GM12878 (cell line): ENCODE measurements at regions not wholly inside any gene's neighbourhood (a gene's known extent, or its start where the extent isn't known, plus 50 kb on each side); places are given as distances from the start of the nearest gene placed in this dataset.

Experiments used
- ATAC-seq: fragments of 200-7000 bp; cut with Tn5 transposase; 3 replicates; pipeline ENCODE4 v1.9.1; 2020; ENCODE audit warnings: mild to moderate bottlenecking, moderate library complexity
- BruUV-seq: library from RNA; stranded (reverse); fragments of 400-500 nt; replicated peaks from 2 replicates; lab custom pipeline; 2021; lab: Mats Ljungman, UMichigan
- CTCF ChIA-PET: fragments of 300-600 bp; sonication (Branson Sonifier 250); formaldehyde crosslinking; extraction: SDS; loops from one replicate; lab custom pipeline; 2021; ENCODE audit warnings: inconsistent platforms; lab: Yijun Ruan, JAX
- POLR2A ChIA-PET: fragments of 350-600 bp; formaldehyde crosslinking; extraction: SDS; loops from one replicate; lab custom pipeline; 2021; ENCODE audit warnings: inconsistent platforms; lab: Charles Lee
- RAD21 ChIA-PET: fragments of 300-600 bp; sonication (Branson Sonifier 250); formaldehyde crosslinking; loops from one replicate; lab custom pipeline; 2023; ENCODE audit warnings: antibody characterized with exemption; ENCODE audit not compliant: unreplicated experiment; lab: Charles Lee
- SMC1A ChIA-PET: fragments of 300-600 bp; sonication (Branson Sonifier 250); formaldehyde crosslinking; loops from one replicate; lab custom pipeline; 2023; ENCODE audit not compliant: unreplicated experiment, uncharacterized antibody; lab: Charles Lee
- DNase-seq: peaks from one replicate; pipeline ENCODE4 v3.0.0-alpha.2; 2011; ENCODE audit warnings: low read depth, low spot score
- FAIRE-seq: peaks from 3 replicates; lab custom pipeline; 2011; peaks lifted over from hg19 to GRCh38; lab: Jason Lieb, UNC
- H2AFZ ChIP-seq: 2 replicates; pipeline ENCODE4 v1.6.0; 2011; ENCODE audit warnings: low read depth, low read length, control low read depth; ENCODE audit not compliant: control insufficient read depth
- H3K27ac ChIP-seq: 2 replicates; pipeline ENCODE4 v1.5.1; 2011; ENCODE audit warnings: control low read depth; ENCODE audit not compliant: control insufficient read depth, insufficient read depth
- H3K27me3 ChIP-seq, 2 experiments: replicated peaks in 1 of 2; 2 replicates each; pipeline versions ENCODE4 v1.6.0 to v1.6.1; 2011; ENCODE audit warnings: low read length in 1 of 2; ENCODE audit not compliant: control insufficient read depth in 2 of 2, insufficient read depth in 2 of 2
- H3K36me3 ChIP-seq, 2 experiments: 2 replicates each; pipeline ENCODE4 v1.5.1; 2011; ENCODE audit warnings: low read length in 1 of 2; ENCODE audit not compliant: control insufficient read depth in 2 of 2, insufficient read depth in 2 of 2
- H3K4me1 ChIP-seq: 2 replicates; pipeline ENCODE4 v1.6.1; 2011; ENCODE audit warnings: mild to moderate bottlenecking, low read length, moderate library complexity, mixed read lengths; ENCODE audit not compliant: control insufficient read depth, insufficient read depth
- H3K4me2 ChIP-seq: 2 replicates; pipeline ENCODE4 v1.6.0; 2011; ENCODE audit warnings: control low read depth; ENCODE audit not compliant: control insufficient read depth, insufficient read depth
- H3K4me3 ChIP-seq: fragments of 200-600 bp; sonication (generic); 2 replicates; pipeline ENCODE4 v1.5.1; 2016
- H3K79me2 ChIP-seq: 2 replicates; pipeline ENCODE4 v1.6.0; 2011; ENCODE audit warnings: low read length; ENCODE audit not compliant: control insufficient read depth, insufficient read depth
- H3K9ac ChIP-seq: 2 replicates; pipeline ENCODE4 v1.8.0; 2011; ENCODE audit warnings: low read length, control low read depth, mixed read lengths; ENCODE audit not compliant: control insufficient read depth, insufficient read depth
- H3K9me3 ChIP-seq: replicated peaks from 3 replicates; pipeline ENCODE4 v1.5.1; 2011; ENCODE audit warnings: mild to moderate bottlenecking, low read length; ENCODE audit not compliant: control insufficient read depth, insufficient read depth
- H4K20me1 ChIP-seq: 2 replicates; pipeline ENCODE4 v1.6.0; 2011; ENCODE audit not compliant: control insufficient read depth, insufficient read depth
- BCL3 ChIP-seq: IDR thresholded peaks from 2 replicates; pipeline ENCODE4 v1.6.1; 2011; ENCODE audit warnings: borderline replicate concordance, low read depth, mild to moderate bottlenecking, moderate library complexity, low read length; ENCODE audit not compliant: insufficient read depth, poor library complexity, severe bottlenecking
- CBX3 ChIP-seq: fragments of 200-600 bp; sonication (generic); IDR thresholded peaks from 2 replicates; pipeline ENCODE4 v1.6.1; 2016; ENCODE audit warnings: low read depth, borderline replicate concordance
- CTCF ChIP-seq, 3 experiments: IDR thresholded peaks in 2 of 3; conservative IDR thresholded peaks in 1 of 3; 2 replicates each; pipeline ENCODE4 v1.5.1; 2011; ENCODE audit warnings: low read depth in 3 of 3, low read length in 3 of 3, mild to moderate bottlenecking in 3 of 3, control low read depth in 2 of 3, moderate library complexity in 2 of 3, inconsistent platforms in 1 of 3, mixed read lengths in 1 of 3; ENCODE audit not compliant: control insufficient read depth in 2 of 3, insufficient read depth in 1 of 3; ENCODE audit errors: extremely low read depth in 1 of 3
- HDAC6 ChIP-seq: fragments of 200-600 bp; sonication (generic); IDR thresholded peaks from one replicate; pipeline ENCODE4 v1.8.0; 2017; ENCODE audit warnings: antibody characterized with exemption; ENCODE audit not compliant: unreplicated experiment
- IKZF1 ChIP-seq: fragments of 450-650 bp; conservative IDR thresholded peaks from 2 replicates; pipeline ENCODE4 v1.6.1; 2017; ENCODE audit warnings: antibody characterized with exemption, mild to moderate bottlenecking
- JUND ChIP-seq: IDR thresholded peaks from 2 replicates; pipeline ENCODE4 v1.6.1; 2012; ENCODE audit warnings: low read depth, mild to moderate bottlenecking, low read length, improper control_type of control experiment, moderate library complexity
- NFXL1 ChIP-seq: fragments of 450-650 bp; IDR thresholded peaks from 2 replicates; pipeline ENCODE4 v1.6.1; 2017; ENCODE audit warnings: antibody characterized with exemption, mild to moderate bottlenecking, borderline replicate concordance
- RELB ChIP-seq: fragments of 450-650 bp; IDR thresholded peaks from 2 replicates; pipeline ENCODE4 v1.6.1; 2017; ENCODE audit warnings: low read depth, mild to moderate bottlenecking, moderate library complexity
- SPI1 ChIP-seq: IDR thresholded peaks from 2 replicates; pipeline ENCODE4 v1.6.1; 2011; ENCODE audit warnings: low read depth, mild to moderate bottlenecking, low read length, moderate library complexity, borderline replicate concordance; ENCODE audit not compliant: insufficient read depth
- SREBF2 ChIP-seq: IDR thresholded peaks from 2 replicates; pipeline ENCODE4 v1.6.1; 2012; ENCODE audit warnings: mild to moderate bottlenecking, low read length
- ZNF384 ChIP-seq: IDR thresholded peaks from 2 replicates; pipeline ENCODE4 v1.6.1; 2012; ENCODE audit warnings: low read depth, mild to moderate bottlenecking, low read length, improper control_type of control experiment, borderline replicate concordance
- ZZZ3 ChIP-seq: IDR thresholded peaks from 2 replicates; pipeline ENCODE4 v1.6.1; 2011; ENCODE audit warnings: low read depth; ENCODE audit not compliant: control insufficient read depth, insufficient read length
- WGBS: methylation state at CpG from one replicate; pipeline ENCODE4 v1.1.6; 2016; ENCODE audit warnings: low lambda C conversion rate; ENCODE audit not compliant: insufficient replicate concordance, insufficient coverage; ENCODE audit errors: missing lambda C conversion rate; 5-methylcytosine and 5-hydroxymethylcytosine counted together
- in situ Hi-C: fragments of 300-500 bp; cut with MboI; formaldehyde crosslinking; loops from 9 replicates; pipeline ENCODE4 v1.14.3; 2018; ENCODE audit warnings: mixed read lengths
- intact Hi-C: fragments of 100-400 bp; cut with micrococcal nuclease; formaldehyde crosslinking; loops from one replicate; pipeline ENCODE4 v1.14.2; 2022; ENCODE audit not compliant: unreplicated experiment
- TF ChIP-seq, protein P1 (sequence below): IDR thresholded peaks from 2 replicates; pipeline ENCODE4 v1.6.1; 2012; ENCODE audit warnings: low read depth, low read length, improper control_type of control experiment
- TF ChIP-seq, protein P2 (sequence below): fragments of 450-650 bp; IDR thresholded peaks from 2 replicates; pipeline ENCODE4 v1.6.1; 2017; ENCODE audit warnings: mild to moderate bottlenecking, moderate library complexity

GRCh38 chr21:23374155-23374554 is 2233.1 kb downstream of the MRPL39 start:
- H3K9ac ChIP-seq = no peak overlapping the region
- no peak for ATAC-seq
- no peak for FAIRE-seq
- H3K4me2 ChIP-seq = no peak overlapping the region
- no peaks in the 10 kb centered on the region for H4K20me1 ChIP-seq
- BruUV-seq = no TSS peak
- DNase-seq = no peak
- in situ Hi-C loops (no loop called here), intact Hi-C loops (no loop called here)
- WGBS = 23% methylated on average over 4 of the region's 4 CpGs
- no peaks in the 10 kb centered on the region for H3K27me3 ChIP-seq
- H3K79me2 ChIP-seq = no peaks in the 10 kb centered on the region
- ChIA-PET CTCF (no interaction called here), POLR2A (no interaction called here), SMC1A (no interaction called here), RAD21 (no interaction called here)
- no peaks in the 10 kb centered on the region for H3K4me1 ChIP-seq
- H3K9me3 ChIP-seq = no peaks in the 10 kb centered on the region
- no peak overlapping the region for H2AFZ ChIP-seq
- no peak overlapping the region for H3K27ac ChIP-seq
- no peaks in the 10 kb centered on the region for H3K36me3 ChIP-seq
- H3K4me3 ChIP-seq = no peak overlapping the region
- TF ChIP-seq CBX3 (no peak), ZZZ3 (no peak), SREBF2 (no peak), ZNF384 (no peak), IKZF1 (no peak), RELB (no peak), NFXL1 (no peak), HDAC6 (no peak), BCL3 (no peak), CTCF (IDR thresholded peaks at IDR 0.05 in 2 of 3, conservative IDR thresholded peaks at IDR 0.05 in 1 of 3; ENCODE audit: control insufficient read depth in 2 of 3, extremely low read depth in 1 of 3, insufficient read depth in 1 of 3, low read depth in 3 of 3, low read length in 3 of 3) (no peak), SPI1 (no peak), JUND (no peak)
- TF ChIP-seq, protein P1, sequence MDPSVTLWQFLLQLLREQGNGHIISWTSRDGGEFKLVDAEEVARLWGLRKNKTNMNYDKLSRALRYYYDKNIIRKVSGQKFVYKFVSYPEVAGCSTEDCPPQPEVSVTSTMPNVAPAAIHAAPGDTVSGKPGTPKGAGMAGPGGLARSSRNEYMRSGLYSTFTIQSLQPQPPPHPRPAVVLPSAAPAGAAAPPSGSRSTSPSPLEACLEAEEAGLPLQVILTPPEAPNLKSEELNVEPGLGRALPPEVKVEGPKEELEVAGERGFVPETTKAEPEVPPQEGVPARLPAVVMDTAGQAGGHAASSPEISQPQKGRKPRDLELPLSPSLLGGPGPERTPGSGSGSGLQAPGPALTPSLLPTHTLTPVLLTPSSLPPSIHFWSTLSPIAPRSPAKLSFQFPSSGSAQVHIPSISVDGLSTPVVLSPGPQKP = no peak
- TF ChIP-seq, protein P2, sequence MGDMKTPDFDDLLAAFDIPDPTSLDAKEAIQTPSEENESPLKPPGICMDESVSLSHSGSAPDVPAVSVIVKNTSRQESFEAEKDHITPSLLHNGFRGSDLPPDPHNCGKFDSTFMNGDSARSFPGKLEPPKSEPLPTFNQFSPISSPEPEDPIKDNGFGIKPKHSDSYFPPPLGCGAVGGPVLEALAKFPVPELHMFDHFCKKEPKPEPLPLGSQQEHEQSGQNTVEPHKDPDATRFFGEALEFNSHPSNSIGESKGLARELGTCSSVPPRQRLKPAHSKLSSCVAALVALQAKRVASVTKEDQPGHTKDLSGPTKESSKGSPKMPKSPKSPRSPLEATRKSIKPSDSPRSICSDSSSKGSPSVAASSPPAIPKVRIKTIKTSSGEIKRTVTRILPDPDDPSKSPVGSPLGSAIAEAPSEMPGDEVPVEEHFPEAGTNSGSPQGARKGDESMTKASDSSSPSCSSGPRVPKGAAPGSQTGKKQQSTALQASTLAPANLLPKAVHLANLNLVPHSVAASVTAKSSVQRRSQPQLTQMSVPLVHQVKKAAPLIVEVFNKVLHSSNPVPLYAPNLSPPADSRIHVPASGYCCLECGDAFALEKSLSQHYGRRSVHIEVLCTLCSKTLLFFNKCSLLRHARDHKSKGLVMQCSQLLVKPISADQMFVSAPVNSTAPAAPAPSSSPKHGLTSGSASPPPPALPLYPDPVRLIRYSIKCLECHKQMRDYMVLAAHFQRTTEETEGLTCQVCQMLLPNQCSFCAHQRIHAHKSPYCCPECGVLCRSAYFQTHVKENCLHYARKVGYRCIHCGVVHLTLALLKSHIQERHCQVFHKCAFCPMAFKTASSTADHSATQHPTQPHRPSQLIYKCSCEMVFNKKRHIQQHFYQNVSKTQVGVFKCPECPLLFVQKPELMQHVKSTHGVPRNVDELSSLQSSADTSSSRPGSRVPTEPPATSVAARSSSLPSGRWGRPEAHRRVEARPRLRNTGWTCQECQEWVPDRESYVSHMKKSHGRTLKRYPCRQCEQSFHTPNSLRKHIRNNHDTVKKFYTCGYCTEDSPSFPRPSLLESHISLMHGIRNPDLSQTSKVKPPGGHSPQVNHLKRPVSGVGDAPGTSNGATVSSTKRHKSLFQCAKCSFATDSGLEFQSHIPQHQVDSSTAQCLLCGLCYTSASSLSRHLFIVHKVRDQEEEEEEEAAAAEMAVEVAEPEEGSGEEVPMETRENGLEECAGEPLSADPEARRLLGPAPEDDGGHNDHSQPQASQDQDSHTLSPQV = no peak
